GM21529 (cell line): ENCODE measurements at regions not wholly inside any gene's neighbourhood (a gene's known extent, or its start where the extent isn't known, plus 50 kb on each side); places are given as distances from the start of the nearest gene placed in this dataset.
"Not testable (repeated sequence)": the region's sequence is repeated elsewhere in the genome, so short reads cannot be mapped to it uniquely, and the experiment has no call there.

ENCODE experiments used
- ATAC-seq: cut with Tn5 transposase; IDR thresholded peaks from one replicate; pipeline ENCODE4 v1.9.1; 2021; ENCODE audit not compliant: unreplicated experiment

DNA sequence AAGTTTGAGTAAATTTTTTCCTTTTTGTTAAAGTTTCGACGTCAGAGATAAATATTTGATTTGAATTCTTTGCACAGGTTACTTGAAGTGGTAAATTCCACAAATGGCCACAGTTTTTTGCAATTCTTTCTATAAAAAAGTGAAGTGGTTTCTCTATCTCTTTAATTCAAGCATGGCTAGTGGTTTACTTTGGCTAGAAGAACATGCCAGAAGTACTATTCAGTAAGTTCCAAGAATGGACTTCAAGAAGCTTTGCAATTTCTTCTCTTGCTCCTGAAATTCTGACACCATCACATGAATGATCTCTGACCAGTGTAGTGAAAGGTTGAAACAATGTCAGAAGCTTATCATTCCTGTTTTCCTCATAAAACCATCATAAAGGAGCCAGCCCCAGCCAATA lies 55.7 kb upstream of the RNPC3 start:
- ATAC-seq: no peak

DNA sequence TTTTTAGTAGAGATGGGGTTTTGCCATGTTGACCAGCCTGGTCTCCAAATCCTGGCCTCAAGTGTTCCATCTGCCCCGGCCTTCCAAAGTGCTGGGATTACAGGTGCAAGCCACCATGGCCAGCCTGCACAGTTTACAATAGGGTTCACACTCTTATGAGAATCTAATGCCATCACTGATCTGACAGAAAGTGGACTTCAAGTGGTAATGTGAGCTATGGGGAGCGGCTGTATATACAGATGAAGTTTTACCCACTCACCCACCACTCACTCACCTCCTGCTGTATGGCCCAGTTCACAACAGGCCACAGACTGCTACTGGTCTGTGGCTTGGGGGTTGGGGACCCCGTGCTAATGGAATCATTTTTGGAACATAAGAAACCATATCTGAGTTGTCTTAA lies 58.4 kb upstream of the RNPC3 start:
- no peak for ATAC-seq

DNA sequence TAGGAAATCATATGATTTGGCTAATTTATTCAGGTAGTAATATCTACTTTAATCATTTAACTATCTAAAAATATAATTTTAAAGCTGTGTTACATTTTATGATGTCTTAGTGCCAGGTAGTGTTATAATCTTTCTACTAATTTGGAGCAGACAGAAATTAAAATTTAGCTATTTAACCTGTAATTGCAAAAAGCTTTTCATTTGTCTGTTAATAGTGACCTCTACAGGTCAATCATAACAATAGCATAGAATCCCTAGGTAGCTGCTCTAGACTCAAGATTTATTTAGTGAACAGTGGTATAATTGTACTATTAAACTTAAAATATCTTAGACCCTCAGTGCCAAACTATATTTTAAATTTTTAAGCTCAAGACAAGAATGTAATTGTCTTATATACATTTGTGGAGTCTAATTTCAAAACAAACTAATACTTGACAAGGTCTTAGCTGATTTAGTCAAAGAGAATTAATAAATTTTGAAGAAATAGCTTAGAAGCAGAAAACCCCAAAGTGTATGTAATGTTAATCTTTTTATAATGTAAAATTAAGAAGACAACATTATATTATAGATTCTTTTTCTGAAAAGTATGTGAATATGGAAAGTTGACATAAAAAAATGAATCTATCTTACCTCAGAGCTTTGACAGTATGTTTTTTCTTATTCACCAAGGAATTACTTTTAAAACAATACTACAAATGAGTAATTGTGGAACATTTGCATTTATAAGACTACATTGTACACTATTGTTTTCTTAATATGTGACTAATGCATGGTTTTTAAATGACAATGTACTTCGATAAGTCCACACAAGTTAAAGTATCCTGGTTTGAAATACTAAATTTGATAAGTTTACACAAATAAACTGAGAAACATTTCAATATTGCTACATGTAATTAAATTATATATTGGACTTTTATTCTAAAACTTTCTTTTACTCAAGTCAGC lies 64.1 kb upstream of the RNPC3 start:
- no peak for ATAC-seq

DNA sequence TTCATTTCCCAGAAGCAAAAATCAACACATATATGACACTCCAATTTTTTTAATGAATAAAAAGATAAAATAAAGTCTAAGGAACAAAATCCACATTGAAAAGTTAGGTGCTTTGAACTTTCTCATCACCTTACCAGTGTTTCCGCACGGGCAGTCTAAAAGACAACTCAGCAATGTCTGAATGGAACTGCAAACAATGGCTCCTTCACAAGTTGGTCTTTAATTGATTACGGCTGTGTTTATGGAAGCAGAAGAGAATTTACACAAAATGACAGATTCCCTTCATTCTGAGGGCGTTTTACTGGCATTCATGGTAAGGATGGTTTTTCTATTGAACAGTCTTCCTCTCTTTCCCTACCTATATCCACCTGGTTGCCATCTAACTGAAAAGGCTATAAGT lies 65.0 kb upstream of the RNPC3 start:
- no peak for ATAC-seq

DNA sequence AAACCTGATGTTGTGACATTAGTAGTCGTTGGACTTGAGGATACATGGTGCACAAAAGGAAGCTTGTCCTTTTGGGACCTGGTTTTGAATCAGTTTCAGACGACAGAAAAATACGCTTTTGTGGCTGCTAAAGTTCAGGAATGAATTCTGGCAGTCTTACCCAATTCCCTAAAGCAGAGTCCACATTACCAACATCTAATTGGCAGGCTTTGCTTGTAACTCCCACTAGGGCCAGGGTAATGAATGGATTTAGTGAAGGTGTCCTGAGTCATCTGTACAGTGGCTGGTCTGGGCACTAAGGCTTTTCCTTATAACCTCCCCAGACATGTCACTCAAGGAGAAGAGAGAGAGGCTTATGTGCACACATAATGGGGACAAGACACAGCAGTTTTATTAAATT lies 66.2 kb upstream of the RNPC3 start:
- ATAC-seq: no peak

DNA sequence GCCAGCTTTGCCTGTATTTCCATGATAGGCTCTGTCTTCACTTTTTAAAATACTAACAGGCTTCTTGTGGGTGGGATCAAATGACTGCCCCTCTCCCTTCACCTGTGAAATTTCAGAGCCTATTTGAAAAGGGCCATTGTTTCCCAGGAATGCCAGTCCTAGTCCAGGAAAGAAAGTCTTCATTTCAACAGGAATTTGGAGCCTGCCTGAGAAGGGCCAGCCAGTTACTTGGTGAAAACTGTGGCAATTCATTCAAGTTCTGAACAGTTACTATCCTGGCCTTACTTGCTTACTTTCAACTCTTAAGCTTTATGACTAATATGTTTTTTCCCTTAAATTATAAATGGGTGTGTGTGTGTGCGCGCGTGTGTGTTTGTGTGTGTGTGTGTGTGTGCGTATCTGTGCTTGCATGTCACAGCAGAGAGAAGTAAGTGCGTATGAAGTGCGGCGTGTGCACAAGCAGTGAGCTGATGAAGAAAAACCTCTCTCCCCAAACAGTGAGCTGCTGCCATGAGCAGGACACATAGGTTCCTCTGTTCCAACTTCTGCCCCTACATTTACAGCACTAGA lies 67.5 kb upstream of the RNPC3 start:
- ATAC-seq: no peak

DNA sequence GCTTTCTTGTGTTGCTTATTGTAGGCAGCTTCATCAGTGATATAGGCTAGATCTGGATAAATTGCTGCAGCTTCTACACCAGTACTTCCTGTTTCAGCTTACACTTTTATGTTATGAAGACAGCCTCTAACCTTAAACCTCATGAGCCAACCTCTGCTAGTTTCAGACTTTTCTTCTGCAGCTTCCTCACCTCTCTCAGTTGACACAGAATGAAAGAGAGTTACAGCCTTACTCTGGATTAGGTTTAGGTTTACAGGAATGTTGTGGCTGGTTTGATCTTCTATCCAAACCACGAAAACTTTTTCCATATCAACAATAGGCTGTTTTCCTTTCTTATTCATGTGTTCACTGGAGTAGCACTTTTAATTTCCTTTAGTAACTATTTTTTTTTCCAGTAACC lies 76.9 kb upstream of the RNPC3 start:
- no peak for ATAC-seq

DNA sequence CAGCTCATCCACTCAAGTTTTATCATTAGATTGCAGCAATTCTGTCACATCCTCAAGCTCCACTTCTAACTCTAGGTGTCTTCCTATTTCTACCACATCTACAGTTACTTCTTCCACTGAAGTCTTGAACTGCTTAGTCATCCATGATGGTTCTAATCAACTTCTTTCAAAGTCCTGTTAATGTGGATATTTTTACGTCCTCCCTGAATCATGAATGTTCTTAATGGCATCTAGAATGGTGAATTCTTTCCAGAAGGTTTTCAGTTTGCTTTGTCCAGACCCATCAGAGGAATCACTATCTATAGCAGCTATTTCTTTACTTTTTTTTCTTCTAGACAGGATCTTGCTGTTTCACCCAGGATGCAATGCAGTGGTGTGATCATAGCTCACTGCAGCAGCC lies 78.0 kb upstream of the RNPC3 start:
- no peak for ATAC-seq

DNA sequence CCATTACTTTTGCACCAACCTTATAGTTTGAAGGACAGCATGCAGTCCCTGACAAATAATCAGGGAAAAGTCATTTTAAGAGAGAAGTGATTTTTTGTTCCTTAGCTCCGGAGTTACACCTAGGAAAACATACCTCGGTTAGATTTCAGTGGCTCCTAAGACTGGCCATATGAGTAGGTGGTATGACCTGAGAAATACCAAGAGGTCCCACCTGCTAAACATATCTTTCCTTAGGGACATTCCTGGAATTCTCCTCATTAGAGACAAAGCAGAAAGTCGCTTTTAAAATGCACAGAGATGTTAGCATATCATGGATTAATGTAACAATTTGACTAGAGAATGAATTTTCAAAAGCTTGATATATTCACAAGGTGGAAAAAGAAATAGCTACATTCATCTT lies 84.2 kb upstream of the RNPC3 start:
- no peak for ATAC-seq

DNA sequence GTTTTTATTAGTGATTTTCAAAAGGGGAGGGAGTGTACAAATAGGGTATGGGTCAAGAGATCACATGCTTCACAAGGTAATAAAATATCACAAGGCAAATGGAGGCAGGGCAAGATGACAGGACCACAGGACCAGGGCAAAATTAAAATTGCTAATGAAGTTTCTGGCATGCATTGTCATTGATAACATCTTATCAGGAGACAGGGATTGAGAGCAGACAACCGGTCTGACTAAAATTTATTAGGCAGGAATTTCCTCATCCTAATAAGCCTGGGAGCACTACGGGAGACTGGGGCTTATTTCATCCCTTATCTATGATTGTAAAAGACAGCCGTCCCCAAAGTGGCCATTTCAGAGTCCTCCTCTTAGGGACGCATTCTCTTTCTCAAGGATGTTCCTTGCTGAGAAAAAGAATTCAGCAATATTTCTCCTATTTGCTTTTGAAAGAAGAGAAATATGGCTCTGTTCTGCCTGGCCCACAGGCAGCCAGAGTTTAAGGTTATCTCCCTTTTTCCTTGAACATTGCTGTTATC lies 88.9 kb upstream of the RNPC3 start:
- not testable (repeated sequence) for ATAC-seq

DNA sequence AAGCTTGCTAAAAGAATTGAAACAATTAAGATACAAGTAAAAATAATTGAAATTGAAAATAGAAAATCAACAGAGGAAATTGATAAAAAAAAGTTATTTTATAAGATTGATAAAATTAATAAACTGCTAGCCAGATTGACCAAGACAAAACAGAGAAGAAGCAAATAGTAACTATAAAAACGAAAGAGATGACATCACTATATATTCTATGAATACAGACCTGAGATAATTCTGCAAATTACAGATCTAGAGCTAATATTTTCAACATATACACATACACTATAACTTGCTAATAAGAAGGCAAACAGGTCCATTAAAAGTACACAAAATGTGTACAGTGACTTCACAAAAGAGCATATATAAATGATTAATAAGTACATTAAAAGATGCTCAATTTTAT lies 90.1 kb upstream of the RNPC3 start:
- no peak for ATAC-seq

DNA sequence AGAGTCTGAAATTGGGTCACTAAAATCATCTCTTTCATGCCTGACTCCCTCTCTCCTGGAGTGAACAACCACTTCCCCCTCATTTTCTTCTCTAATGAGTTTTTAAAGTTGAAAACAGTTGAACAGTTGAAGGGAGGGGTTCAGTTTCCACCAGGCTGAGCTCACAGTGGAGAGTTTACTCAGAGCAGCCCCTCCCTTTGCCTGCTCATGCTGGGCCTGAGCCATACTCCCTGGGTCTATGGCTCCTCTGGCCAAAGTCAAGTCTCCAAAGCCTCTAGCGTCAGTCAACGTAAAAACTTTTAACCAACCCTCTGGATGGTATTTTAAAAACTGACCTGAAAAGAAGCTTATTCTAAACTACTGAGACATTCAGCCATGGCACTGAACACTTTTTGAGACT lies 100.8 kb upstream of the RNPC3 start:
- ATAC-seq: no peak

DNA sequence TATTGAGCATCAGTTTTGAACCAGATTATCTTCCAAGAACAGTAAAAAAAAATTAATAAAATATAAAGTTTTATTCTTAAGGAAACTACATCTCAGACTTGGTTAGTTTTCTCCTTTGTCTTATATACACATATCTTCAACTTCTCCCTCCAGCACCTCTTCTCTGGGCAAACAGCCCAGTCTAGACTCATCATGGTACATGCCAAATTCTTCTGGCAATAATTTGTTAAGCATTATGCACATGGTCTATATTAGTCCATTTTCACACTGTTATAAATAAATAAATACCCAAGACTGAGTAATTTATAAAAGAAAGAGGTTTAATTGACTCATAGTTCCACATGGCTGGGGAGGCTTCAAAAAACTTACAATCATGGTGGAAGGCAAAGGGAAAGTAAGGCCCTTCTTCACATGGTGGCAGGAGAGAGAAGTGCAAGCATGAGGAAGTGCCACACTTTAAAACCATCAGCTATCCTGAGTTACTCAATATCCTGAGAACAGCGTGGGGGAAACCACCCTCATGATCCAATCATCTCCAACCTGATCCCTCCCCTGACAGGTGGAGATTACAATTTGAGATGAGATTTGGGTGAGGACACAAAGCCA lies 108.7 kb upstream of the RNPC3 start:
- ATAC-seq: no peak

DNA sequence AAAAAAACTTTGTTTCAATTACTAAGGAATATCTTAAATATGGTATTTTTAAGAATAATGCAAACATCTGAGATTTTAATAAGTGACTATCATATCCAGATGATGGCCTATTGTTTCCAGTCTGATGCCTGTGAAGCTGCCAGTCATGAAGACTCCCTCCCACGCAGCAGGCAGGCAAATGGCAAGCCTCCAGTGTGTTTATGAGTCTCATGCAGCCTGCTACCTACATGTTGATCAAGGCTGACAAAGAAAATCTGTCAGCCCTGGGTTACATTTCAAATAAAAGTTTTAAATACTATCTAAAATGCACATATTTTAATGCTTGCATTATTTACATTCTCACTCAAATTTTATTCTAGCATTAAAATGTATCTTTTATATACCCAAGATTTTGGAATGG lies 137.6 kb upstream of the RNPC3 start:
- no peak for ATAC-seq

DNA sequence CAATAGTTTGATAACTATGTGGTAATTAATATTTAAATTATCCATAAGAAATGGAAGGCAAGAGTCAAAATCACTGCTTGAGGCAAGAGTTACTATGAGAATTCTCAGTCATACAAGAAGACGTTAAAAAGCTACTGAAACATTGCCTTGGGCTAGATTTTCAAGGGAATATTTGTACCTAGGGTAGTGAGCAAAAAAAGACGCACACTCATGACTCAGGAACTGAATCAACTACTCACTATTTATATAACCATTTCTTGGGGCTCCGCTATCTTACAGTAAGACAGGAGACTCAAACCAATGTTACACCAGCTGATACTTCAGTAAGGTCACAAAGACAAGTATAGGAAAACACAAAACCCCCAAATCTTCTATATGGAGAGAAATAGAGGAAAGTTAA lies 151.5 kb upstream of the RNPC3 start:
- ATAC-seq: no peak

DNA sequence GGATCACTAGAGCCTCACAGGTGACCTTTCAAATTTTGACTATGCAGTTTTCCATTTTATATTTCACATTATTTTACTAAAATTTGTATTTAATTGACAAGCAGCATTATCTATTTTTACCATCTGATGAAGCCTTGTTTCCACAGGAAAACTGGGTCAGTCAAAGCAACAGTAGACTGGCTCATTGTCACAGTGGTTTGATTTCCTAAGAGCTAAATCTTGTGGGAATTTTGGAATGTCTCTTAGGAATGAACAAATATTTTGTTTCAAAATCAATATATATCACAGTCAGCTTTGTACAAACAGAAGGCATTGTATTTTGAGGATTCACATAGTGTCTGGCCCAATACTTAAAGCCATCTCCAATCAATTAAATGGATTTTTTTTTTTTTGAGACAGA lies 152.6 kb upstream of the RNPC3 start:
- no peak for ATAC-seq

DNA sequence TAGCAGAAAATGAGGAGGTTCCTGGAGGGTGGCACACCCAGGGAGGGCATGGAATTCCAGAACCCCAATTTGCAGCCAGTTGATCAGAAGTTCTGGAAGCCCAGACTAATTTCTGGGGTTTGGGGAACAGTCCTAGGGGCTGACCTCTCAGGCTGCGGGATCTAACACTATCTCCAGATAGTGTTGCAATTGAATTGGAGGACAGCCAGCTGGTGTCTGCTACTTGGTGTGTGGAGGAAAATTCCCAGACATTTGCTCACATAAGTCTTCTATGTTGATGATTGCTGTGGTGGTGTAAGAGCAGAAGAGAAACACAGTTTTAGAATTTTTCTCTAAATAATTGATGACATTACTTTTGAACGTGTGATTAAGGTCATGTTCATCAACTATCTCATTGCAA lies 154.3 kb upstream of the RNPC3 start:
- ATAC-seq: no peak

DNA sequence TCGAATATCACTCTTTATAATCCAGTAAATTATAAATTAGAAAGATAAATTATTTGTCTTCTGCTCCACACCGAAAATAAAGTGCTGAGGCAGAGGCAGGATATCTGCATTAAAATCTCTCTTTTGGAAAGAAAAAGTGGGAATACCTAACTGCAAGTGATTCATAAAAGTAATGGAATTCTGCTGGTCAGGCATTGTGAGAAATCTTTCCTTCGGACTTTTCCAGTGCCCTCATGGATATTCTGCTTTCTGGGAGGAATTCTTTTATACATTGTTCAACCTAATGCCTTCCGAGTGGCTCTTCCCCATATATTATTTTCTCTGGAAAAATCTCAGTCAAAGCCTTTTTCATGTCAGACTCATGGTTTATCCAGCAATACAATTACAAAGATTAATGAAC lies 158.3 kb upstream of the RNPC3 start:
- ATAC-seq: no peak

DNA sequence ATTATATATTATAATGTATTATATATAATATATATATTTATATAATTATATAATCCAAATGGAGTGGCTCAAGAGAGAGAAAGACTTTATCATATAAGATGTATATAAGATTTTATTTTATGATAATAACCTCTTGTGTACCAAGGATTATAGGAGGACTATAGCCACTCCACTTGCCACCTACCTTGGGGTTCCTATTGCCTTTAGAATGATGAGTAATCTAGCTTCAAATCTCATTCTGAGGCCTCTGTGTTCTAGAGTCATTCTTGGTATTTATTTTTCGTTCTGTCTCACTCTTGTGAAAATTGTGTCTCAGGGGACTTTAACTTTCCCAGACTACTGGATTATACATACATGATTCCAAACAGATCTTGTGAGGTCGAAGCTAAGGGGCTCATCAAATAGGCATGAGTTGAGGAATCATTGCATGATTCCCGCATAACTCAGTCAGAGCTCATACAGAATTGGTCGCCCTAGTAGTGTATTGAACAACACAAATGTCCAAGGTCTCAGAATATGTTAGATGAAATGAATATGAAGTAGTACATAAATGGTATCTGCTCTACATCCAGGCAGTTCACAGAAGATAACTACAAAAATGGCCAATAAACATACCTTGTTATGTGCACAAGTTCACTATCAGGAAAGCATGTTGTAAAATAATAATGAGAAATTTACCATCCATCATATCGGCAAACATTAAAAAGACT lies 159.5 kb upstream of the RNPC3 start:
- ATAC-seq: no peak

DNA sequence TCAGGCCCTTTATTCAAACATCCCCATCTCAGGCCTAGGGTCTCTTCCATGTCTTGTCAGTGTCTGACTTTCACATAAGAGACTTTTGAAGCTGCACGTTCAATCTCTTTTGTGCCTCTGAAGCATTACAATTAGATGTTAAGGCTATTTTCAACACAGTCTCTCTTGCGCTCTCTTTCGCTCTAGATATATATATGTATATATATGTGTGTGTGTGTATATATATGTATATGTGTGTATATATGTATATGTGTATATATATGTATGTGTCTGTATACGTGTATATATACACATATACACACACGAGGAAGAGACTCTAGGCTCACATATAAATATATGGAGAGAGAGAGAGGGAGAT lies 162.5 kb upstream of the RNPC3 start:
- no peak for ATAC-seq

DNA sequence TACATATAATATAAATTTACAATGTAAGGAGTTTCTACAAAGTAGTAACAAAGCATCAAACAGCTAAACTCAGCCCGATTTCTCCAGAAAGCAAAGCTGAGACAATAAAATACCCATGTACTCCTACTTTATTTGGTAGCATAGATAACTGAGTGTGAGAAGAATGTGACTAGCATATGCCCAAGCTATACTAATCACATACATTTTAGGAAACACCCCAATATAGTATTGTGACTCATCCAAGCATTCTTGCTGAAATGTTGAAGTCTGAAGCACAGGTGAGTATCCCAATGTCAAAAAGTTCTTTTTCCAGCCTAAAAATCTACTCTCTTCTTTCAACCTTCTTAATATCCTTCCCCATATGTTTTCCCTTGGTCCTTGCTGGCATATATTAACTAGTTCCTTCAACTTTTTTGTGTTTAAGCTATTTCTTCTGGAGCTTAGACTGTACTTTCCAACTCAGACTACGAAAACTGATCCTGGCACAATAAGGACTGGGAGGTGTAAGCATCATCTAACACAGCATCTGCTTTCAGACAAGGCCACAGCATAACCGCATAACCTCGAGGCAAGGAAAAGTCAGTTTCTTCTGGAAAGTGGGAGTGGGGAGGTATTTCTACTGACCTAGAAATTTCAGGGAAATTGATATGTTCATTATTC lies 163.0 kb upstream of the RNPC3 start:
- no peak for ATAC-seq
